Astrocyte (in vitro differentiated cells and primary cell): ENCODE measurements at regions not wholly inside any gene's neighbourhood (a gene's known extent, or its start where the extent isn't known, plus 50 kb on each side); places are given as distances from the start of the nearest gene placed in this dataset.

Experiments
- DNase-seq: peaks from one replicate; pipeline ENCODE4 v3.0.0-alpha.2; 2010; ENCODE audit warnings: low read depth
- FAIRE-seq: peaks from 2 replicates; lab custom pipeline; 2011; peaks lifted over from hg19 to GRCh38; lab: Jason Lieb, UNC
- H2AFZ ChIP-seq: 2 replicates; pipeline ENCODE4 v1.6.0; 2012; ENCODE audit warnings: low read depth, low read length, inconsistent platforms
- H3K27ac ChIP-seq: 2 replicates; pipeline ENCODE4 v1.5.1; 2011; ENCODE audit warnings: low read depth, low read length, inconsistent platforms
- H3K27me3 ChIP-seq: 2 replicates; pipeline ENCODE4 v1.6.0; 2011; ENCODE audit warnings: low read length, inconsistent platforms; ENCODE audit not compliant: insufficient read depth
- H3K36me3 ChIP-seq: 2 replicates; pipeline ENCODE4 v1.5.1; 2011; ENCODE audit warnings: low read length, inconsistent platforms; ENCODE audit not compliant: insufficient read depth
- H3K4me1 ChIP-seq: 2 replicates; pipeline ENCODE4 v1.5.1; 2011; ENCODE audit warnings: low read length, inconsistent platforms; ENCODE audit not compliant: insufficient read depth
- H3K4me2 ChIP-seq: 2 replicates; pipeline ENCODE4 v1.6.0; 2012; ENCODE audit warnings: low read length, inconsistent platforms
- H3K4me3 ChIP-seq: 2 replicates; pipeline ENCODE4 v1.5.1; 2011; ENCODE audit warnings: low read depth, mild to moderate bottlenecking, low read length, inconsistent platforms; ENCODE audit not compliant: insufficient read depth
- H3K79me2 ChIP-seq: 2 replicates; pipeline ENCODE4 v1.6.0; 2012; ENCODE audit warnings: mild to moderate bottlenecking, low read length, inconsistent platforms; ENCODE audit not compliant: insufficient read depth
- H3K9ac ChIP-seq: 2 replicates; pipeline ENCODE4 v1.6.0; 2012; ENCODE audit warnings: mild to moderate bottlenecking, low read length, inconsistent platforms
- H3K9me3 ChIP-seq: 2 replicates; pipeline ENCODE4 v1.5.1; 2012; ENCODE audit warnings: low read depth, mild to moderate bottlenecking, low read length, inconsistent platforms; ENCODE audit not compliant: insufficient read depth
- H4K20me1 ChIP-seq: 2 replicates; pipeline ENCODE4 v1.6.0; 2012; ENCODE audit warnings: low read length, inconsistent platforms; ENCODE audit not compliant: insufficient read depth
- H3K27ac Mint-ChIP-seq: one replicate; pipeline ENCODE4 v1.8.0; 2021; ENCODE audit warnings: mild to moderate bottlenecking, mixed read lengths; ENCODE audit not compliant: unreplicated experiment
- H3K27me3 Mint-ChIP-seq: one replicate; pipeline ENCODE4 v1.8.0; 2021; ENCODE audit warnings: low read depth, mixed read lengths; ENCODE audit not compliant: unreplicated experiment
- H3K36me3 Mint-ChIP-seq: one replicate; pipeline ENCODE4 v1.8.0; 2021; ENCODE audit warnings: low read depth, mixed read lengths; ENCODE audit not compliant: unreplicated experiment
- H3K4me1 Mint-ChIP-seq: one replicate; pipeline ENCODE4 v1.8.0; 2021; ENCODE audit warnings: low read depth, mixed read lengths; ENCODE audit not compliant: unreplicated experiment
- H3K4me3 Mint-ChIP-seq: one replicate; pipeline ENCODE4 v1.8.0; 2021; ENCODE audit warnings: mild to moderate bottlenecking, moderate library complexity, mixed read lengths; ENCODE audit not compliant: unreplicated experiment
- H3K9me3 Mint-ChIP-seq: one replicate; pipeline ENCODE4 v1.8.0; 2021; ENCODE audit warnings: mild to moderate bottlenecking, mixed read lengths; ENCODE audit not compliant: unreplicated experiment
- EZH2 ChIP-seq: IDR thresholded peaks from 2 replicates; pipeline ENCODE4 v1.6.1; 2012; ENCODE audit warnings: mild to moderate bottlenecking, low read length, inconsistent platforms; ENCODE audit not compliant: insufficient read depth
- TF ChIP-seq, protein P1 (sequence below): IDR thresholded peaks from 2 replicates; pipeline ENCODE4 v1.5.1; 2011; ENCODE audit warnings: low read depth, mild to moderate bottlenecking, inconsistent platforms, low read length, moderate library complexity; ENCODE audit not compliant: insufficient read depth

DNA sequence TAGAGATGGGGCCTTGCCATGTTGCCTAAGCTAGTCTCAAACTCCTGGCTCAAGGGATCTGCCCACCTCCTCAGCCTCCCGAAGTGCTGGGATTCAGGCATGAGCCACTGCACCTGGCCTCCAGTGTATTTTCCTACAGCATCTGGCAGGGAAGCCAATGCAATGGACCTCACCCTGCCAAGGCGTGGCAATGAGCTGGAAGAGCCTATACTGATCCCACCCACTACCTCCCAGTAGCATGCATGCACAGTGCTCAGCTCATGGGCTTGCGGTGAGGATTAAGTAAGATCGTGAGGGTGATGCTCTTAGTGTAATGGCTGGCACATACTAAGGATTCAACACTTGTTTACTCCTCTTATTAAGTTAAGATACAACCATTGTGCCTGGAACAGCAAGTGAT is 69.7 kb downstream of the PHLDA1 start:
- Mint-ChIP-seq H3K27me3 (no peaks in the 10 kb centered on the region), H3K36me3 (no peaks in the 10 kb centered on the region), H3K4me1 (peaks cover 5% of the 10 kb centered on the region), H3K4me3 (no peak overlapping the region), H3K9me3 (no peaks in the 10 kb centered on the region), H3K27ac (no peak overlapping the region)
- FAIRE-seq (no peak), DNase-seq (no peak)
- Histone ChIP-seq H3K79me2 (no peaks in the 10 kb centered on the region), H3K4me1 (peaks cover 4% of the 10 kb centered on the region), H2AFZ (no peak overlapping the region), H3K27me3 (no peaks in the 10 kb centered on the region), H4K20me1 (no peaks in the 10 kb centered on the region), H3K9me3 (no peaks in the 10 kb centered on the region), H3K9ac (no peak overlapping the region), H3K4me3 (no peak overlapping the region), H3K27ac (no peak overlapping the region), H3K4me2 (no peak overlapping the region), H3K36me3 (no peaks in the 10 kb centered on the region)
- TF ChIP-seq, protein P1, sequence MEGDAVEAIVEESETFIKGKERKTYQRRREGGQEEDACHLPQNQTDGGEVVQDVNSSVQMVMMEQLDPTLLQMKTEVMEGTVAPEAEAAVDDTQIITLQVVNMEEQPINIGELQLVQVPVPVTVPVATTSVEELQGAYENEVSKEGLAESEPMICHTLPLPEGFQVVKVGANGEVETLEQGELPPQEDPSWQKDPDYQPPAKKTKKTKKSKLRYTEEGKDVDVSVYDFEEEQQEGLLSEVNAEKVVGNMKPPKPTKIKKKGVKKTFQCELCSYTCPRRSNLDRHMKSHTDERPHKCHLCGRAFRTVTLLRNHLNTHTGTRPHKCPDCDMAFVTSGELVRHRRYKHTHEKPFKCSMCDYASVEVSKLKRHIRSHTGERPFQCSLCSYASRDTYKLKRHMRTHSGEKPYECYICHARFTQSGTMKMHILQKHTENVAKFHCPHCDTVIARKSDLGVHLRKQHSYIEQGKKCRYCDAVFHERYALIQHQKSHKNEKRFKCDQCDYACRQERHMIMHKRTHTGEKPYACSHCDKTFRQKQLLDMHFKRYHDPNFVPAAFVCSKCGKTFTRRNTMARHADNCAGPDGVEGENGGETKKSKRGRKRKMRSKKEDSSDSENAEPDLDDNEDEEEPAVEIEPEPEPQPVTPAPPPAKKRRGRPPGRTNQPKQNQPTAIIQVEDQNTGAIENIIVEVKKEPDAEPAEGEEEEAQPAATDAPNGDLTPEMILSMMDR = no peak
- no peak for TF ChIP-seq EZH2

DNA sequence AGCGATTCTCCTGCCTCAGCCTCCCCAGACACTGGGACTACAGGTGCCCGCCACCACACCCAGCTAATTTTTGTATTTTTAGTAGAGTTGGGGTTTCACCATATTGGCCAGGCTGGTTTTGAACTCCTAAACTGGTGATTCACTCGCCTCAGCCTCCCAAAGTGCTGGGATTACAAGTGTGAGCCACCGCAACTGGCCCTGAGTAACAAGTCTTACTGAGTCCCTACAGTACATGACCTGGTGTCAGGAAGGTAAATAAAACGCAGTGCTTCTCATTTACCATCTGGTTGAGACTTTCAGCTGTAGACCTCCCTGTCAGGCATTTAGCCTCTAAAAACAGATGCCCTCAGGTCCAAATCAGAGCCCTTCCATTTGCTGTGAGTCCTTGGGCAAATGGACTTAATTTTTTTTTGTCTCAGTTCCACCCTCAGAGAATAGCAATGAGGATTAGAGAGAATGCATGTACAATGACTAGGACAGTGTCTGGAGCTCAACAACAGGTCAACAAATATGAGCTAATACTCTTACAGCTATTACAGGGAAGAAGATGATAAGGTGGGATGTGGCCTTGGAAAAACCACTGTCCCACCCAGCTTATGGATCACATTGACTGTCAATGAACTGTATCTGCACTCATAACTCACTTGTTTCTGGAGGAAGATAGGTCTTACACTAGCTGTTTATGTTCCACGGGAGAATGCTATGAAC is 70.5 kb downstream of the PHLDA1 start:
- H3K4me1 Mint-ChIP-seq = peaks cover 5% of the 10 kb centered on the region
- Histone ChIP-seq H3K4me3 (no peak overlapping the region), H3K27me3 (no peaks in the 10 kb centered on the region), H3K79me2 (no peaks in the 10 kb centered on the region), H4K20me1 (no peaks in the 10 kb centered on the region), H2AFZ (no peak overlapping the region), H3K4me1 (peaks cover 4% of the 10 kb centered on the region), H3K27ac (no peak overlapping the region), H3K4me2 (no peak overlapping the region), H3K9me3 (no peaks in the 10 kb centered on the region), H3K9ac (no peak overlapping the region), H3K36me3 (no peaks in the 10 kb centered on the region)
- FAIRE-seq = no peak
- H3K36me3 Mint-ChIP-seq = no peaks in the 10 kb centered on the region
- H3K4me3 Mint-ChIP-seq = no peak overlapping the region
- no peaks in the 10 kb centered on the region for H3K27me3 Mint-ChIP-seq
- no peaks in the 10 kb centered on the region for H3K9me3 Mint-ChIP-seq
- no peak overlapping the region for H3K27ac Mint-ChIP-seq
- no peak for DNase-seq
- TF ChIP-seq, protein P1 = no peak
- no peak for TF ChIP-seq EZH2
